GM18909 (cell line): ENCODE measurements at regions not wholly inside any gene's neighbourhood (a gene's known extent, or its start where the extent isn't known, plus 50 kb on each side); places are given as distances from the start of the nearest gene placed in this dataset.
"Not testable (repeated sequence)": the region's sequence is repeated elsewhere in the genome, so short reads cannot be mapped to it uniquely, and the experiment has no call there.

Source experiments
- ATAC-seq: cut with Tn5 transposase; IDR thresholded peaks from one replicate; pipeline ENCODE4 v1.9.1; 2021; ENCODE audit warnings: mild to moderate bottlenecking; ENCODE audit not compliant: unreplicated experiment, poor library complexity

DNA sequence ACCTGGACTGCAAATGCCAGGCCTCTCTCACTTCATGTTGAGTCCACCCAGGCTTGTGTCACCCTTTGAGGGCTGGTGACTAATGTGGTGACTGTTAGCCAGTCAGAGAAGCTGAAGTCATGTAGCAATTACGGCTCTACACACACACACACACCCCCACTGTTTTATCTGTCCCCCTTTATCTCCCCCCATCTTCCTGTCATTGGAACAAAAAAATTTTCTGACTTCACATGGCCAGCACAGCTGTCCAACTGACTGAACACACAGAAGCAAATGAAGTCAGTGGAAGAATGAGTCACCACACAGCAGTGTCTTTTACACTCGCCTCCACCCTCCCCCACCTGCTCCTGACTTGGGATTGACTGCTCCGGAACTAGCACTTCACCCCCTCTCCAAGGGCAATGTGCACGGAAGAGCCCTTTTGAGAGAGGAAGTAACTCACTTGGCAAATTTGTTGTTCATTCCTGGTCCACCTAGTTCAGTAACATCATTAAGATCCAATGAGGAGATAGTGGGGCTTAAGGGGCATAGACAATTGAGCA is 198.0 kb downstream of the RNF144B start:
- ATAC-seq, result no peak

DNA sequence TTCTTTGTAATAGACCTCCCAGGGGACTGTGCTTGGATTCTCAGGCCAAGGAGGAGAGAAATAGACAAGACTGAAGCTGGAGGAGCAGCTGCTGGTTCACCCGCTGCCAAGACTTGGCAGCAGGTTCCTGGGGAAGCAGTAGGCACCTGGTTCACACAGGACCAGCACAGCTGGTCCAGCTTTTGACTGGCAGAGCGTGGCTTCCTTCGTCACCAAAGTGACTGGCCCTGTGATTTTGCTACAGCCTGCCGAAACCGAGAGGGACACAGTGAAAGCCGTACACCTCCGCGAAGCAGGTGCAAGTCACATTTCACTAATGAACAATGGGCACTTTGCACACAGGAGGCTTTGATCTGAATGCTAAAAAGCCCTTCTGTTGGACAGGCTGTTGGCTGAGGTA is 199.0 kb downstream of the RNF144B start:
- ATAC-seq, result no peak

DNA sequence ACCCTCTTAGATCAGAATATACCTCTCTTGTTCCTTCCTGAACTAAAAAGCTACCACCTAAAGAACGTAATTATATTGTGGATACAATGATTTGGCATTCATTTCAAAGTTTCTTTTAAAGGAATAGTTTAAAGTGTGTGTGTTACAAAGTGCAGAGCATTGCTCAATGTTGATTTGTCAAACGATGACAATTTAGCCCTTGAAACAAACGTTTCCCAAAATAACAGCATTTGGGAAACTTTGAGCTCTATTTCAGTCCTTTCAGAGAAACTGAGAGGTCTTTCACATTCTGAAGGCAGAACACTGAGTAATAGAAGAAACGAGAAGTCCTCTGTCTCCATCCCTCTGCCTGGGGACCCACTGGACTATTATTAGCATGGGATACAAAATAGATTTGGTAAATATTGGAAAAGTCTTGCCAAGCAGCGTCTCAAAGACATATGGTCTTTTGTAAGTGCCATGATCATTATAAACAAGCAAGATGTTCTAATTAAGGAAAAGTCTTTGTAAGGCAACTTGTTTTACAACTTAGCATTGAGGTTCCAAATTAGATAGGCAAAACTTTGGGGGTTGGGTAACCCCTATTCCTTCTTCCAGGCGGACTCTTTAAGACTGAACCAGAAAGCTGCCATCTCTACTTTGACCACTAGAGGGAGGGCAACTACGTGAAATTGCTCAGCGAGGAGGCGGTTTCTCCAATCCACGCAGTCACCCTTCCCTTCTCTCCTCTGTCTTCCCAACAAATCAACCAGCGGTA is 208.8 kb downstream of the RNF144B start:
- peak; percentile 85 for ATAC-seq

DNA sequence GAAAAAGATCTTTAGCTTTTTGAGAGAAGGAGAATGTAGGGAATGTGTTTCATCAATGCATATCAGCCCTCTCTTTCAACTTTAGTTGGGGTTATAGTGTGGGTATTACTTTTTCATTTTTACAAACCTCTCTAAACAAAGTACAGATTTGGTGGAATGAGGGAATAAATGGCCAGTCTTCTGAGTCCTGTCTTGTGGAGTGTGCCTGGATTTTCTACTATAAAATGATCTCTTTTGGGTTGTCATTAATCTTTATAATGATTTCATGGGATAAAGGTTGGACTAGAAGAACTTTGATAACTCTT is 209.3 kb downstream of the RNF144B start:
- ATAC-seq, result no peak

DNA sequence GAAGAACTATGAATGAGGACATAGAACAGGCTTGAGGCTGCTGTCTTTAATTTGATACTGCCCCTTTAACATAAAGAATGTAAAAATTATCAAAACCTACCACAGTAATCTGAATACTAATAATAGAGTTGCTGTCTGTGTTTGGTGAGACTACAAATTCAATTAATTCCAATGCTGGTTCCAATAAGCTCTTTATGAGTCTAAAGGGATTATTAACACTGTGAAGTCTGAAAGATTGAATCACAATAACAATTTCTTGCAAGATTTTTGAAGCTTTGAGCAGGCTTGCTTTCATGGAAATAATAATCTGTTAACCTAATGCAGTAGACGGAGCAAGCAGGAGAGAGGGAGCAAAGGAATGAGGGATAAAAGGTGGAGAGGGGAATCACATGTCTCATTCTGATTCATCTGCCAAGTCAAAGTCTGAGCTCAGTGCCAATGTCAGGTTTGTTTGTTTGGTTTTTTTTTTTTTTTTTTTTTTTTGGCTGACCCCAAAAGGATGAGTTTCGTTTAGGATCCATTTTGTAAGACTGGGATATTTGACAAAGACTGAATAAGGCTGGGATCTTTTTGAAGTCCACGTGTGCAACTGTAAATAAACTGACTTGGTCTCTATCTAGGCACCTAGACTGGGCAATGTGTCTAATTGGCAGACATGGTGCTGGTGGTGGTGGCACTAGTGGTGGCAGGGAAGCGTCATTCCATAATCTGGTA is 211.6 kb downstream of the RNF144B start:
- ATAC-seq, result no peak

DNA sequence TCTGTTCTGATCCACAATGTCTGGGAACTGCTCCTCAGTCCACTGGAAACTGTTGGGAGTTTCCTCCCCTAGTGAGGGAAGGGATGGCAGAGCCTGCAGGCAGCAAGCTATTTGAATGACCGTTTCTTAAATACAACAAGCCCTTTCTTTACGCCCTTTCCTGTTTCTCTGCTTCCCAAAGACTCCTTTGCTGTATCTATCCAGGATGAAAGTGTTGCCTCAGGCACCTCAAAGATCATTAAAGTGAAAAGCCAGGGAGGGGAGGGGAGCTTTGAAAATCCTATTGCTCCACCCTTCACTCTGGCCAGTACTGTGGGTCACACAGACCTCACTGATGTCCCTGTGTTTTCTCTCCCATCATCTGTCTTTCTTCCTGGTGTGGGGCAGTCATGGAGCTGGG is 213.1 kb downstream of the RNF144B start:
- no peak for ATAC-seq

DNA sequence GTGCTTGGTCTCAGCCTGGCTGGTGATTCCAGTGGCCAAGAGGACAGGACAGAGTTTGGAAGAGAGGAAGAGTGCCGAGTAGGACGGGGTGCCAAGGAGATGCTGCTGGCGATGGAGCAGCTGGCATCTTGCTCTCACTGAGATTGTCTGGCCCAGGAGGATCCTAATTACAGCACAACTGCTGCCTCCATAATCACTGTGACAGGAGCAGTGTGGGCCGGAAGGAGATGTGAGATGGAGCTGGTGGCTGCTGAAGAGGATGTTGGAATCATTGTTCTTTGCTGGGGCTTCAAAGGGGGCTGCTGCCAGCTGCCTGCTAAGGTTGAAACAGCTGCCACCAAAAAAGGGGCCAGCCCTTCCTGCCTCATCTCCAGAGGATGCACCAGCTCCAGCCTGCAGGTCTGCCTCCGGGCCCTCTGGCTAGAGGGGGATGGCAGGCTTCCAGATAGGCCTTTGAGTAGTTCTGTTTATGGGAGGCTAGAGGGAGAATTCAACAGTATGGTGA is 214.4 kb downstream of the RNF144B start:
- ATAC-seq, result no peak

DNA sequence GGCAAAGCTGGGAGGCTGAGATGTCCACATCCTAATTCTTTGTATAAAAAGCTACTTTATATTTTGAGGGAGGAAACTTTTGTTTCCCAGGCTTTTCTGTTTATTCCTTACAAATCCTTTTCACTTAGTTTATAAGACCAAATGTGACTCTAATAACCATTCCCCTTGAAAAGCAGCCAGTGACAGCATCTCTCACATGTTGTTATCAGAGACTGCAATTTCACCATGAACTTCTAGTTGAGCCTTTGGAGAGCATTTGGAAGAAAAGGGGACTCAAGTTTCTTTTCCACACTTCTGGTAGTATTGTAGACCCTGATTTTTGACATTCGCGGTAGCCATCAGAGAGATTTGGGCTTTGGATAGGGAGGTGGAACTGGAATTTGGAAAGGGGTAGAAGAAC is 215.8 kb downstream of the RNF144B start:
- ATAC-seq, result no peak

DNA sequence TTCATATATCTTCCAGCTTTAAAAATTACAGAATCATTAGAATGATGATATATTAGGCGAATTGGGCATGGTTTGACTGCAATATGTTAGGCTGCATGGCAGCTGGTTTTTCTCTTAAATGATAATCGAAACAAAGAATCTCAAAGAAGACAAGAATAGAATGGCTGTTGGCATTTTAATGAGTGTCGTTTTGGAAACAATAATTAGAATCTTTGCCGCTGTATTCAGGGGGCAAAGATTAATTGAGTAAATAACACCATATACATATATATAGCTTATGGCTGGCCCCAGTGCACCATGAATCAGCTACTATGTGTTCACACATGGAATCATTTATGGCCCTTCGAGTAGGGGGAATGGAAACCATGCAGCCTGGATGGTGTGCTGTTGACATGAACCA is 216.2 kb downstream of the RNF144B start:
- ATAC-seq, result no peak

DNA sequence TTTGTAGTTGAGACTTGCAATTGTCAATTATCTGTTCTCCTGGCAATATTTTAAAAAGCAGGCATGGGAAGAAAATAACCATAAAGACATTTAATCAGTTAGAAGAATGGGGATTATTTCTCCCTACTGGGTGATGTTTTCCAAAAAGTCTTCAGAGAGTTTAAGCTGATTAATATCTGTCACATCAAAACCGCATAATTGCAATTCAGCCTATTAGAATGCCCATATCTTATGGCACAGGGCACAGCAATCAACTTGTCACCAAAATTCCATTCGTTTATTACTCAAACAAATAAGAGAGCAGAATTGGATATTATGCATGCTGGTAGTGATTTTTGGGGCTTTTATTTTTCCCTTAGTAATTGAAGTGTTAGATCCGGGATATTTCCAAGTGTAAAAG is 218.7 kb downstream of the RNF144B start:
- no peak for ATAC-seq

DNA sequence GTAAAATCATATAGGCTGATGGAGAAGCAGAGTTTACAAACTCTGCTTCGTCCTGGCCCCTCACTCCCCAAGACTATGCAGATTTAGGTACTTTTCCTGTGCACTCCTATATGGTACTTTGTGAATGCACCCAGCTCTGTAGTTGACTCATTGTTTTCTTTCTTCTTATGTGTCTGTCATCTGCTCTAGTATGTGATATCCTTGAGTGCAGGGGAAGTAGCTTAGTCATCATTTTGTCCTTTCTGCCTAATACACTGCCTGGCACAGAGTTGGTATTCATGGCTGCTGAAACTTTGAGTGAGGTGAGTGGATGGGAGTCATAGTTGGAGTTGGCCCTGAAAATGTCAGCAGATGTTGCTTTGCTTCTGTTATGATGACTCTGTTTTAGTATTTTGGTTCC is 222.6 kb downstream of the RNF144B start:
- ATAC-seq, result no peak

DNA sequence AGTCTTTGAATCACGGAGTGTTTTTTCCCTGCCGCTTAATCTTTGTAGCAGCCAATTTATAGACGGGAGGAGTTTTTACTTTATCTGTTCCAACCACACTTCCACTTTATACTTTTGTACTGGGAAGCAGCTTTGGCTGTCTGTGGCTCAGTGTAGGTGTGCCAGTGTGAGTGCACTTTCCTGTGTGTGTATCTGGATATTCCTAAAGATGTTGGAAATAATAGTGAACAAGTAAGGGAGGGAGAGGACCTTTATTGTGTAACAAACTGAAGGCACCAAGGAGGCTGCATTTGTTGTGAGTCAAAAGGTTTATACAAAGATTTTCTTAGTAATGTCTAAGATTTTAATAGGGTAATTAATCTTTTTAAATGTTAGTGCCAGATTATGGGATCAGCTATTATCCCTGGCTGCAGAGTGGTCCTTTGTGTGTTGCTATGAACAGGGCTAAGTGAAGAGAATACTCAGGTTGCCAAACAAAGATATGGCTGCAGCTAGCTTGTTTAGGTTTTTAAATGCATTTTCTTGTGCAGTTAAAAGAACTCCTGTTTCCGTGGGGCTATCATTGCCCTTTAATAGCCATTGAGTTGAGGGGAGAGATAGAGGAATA is 226.3 kb downstream of the RNF144B start:
- no peak for ATAC-seq

DNA sequence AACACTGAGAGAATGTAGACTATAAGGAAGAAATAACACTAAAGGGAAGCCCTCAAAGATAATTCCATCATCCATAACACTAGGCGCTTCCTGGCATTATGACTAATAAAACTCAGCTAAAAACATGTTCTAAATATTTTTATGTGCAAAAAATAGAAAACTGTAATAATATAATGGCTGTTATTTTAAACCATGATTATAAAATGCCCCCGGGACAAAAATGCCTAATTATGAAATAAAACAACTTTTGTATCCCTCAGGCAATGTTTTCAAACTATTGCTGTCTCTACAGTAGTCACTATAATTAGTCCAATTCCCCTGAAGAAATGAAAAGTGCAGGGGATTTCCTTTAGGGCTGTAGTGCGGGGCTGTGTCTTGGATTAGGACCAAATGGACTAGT is 242.4 kb downstream of the RNF144B start:
- ATAC-seq, result no peak

DNA sequence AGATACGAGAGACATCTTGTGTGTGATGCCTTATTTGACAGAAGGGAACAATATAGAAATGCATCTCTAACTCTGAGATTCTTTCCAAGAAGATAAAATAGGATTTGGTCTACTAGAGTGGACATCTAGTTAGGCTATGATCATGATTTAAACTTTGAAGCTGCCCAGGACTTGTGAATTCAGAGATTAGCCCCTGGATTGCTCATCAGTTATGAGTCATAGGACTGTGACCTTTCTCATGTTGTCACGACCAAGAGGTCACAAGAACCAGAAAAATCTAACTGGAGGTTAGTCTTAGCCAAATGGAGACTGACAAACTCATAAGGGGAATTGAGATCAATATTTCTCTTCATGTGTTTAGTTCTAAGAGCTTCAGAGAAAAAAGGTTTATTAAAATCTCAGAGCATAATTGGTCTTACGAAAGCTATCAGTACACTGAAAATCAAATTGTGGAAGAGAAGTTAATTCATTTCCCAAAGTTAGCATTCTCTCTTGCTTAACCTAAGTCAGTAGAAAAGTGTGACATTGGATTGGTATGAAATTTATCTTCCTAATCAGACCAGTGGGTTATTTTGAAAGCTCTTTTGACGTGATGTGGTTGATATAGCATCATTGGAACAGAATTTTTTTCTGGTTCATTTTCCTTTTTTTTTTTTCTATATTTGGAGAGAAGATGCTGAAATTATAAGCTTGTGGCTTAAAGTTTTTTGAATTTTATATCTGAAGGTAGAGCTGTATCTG is 245.7 kb downstream of the RNF144B start:
- ATAC-seq, result no peak

DNA sequence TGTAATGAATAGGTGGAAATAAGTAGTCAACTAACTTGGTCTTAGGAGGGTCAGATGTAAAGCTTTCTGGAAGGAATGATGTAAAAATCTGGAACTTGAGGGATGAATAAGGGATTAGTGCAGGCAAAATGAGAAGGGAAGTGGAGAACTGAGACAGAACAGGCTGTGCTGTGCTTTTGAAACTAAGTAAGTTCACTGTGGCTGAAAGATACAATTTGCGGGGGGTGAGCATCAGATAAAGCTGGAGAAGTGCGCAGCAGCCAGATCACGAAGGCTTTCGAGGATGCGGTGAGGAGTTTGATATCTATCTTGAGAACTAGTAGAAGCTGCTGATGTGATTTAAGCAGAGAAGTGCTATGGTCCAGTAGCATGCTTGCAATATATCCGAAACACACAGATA is 247.8 kb downstream of the RNF144B start:
- ATAC-seq, result no peak

DNA sequence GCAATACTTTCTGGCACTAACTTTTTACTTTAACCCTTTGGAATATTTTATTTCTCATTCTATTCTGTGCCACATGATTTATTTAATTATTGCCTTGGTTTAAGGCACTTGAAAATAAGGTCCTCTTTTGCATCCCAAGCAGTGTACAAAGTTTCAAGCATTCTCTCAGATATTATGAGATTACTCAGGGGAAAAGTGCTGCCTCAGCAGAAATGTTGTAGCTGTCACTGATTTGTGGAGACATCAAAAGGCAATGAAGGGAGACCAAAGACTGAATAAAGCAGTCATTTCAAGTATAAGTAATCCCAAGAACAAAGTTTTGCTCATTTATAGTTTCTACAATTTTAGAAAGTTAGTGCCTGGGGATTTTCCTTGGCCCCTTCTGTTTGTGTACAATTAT is 253.0 kb downstream of the RNF144B start:
- ATAC-seq, result no peak

DNA sequence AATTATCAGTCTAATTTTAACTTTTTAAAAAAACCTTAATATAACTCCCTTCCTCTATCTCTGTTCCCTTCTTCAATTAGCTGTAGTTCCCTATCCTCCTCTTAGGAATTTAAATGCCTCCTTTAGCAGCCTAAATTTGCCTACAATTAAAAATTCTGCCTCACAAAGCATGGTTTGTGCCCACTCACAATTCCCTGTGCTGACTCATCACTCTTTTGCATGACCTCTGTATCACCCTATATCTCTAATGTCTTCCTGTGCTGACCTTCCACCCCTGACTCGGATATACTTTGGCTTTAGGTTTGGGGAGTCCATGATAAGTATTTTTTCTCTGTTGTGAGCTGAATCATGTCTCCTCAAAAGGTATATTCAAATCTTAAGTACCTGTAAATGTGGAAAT is 253.6 kb downstream of the RNF144B start:
- ATAC-seq, result no peak

DNA sequence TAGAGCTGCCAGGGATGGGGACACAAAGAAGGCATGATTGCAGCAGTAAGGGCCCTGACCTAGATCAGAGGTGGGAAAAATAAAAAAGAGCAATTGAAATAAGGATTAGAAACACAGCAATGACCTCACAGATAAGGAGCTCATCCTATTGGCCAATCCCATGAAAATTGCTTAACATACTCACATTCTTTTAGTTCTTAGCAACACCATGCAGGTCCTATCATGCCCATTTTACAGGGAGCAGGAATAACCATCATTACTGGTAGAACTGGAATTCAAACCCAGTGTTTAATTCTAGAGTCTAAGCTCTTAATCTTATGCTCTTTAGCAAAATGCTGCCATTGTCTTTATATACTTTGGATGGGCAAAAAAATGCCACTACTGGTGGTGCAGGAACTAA is 267.7 kb downstream of the RNF144B start:
- no peak for ATAC-seq

DNA sequence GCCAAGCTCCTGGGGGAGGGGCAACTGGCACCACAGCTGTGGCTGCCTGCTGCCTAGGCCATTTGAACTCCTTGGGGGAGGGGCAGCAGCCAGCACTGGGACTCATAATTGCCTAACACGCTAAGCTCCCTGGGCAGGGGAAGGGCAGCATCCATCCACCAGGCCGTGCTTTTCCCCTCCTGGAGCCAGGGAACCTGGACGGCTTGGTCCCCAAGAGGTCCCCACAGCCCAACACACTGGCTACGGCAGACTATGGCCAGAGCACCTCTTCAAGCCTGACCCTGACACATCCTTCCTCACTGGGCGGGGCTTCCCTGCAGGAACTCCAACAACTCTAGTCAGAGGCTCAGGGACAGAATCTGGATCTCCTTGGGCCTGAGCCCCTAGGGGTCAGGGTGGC is 269.4 kb downstream of the RNF144B start:
- ATAC-seq, result no peak

DNA sequence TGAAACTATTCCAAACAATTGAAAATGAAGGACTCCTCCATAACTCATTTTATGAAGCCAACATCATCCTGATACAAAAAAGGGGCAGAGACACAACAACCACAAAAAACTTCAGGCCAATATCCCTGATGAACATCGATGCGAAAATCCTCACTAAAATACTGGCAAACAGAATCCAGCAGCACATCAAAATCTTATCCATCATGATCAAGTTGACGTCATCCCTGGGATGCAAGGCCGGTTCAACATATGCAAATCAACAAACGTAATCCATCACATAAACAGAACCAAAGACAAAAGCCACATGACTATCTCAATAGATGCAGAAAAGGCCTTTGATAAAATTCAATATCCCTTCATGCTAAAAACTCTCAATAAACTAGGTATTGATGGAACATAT is 272.8 kb downstream of the RNF144B start:
- not testable (repeated sequence) for ATAC-seq

DNA sequence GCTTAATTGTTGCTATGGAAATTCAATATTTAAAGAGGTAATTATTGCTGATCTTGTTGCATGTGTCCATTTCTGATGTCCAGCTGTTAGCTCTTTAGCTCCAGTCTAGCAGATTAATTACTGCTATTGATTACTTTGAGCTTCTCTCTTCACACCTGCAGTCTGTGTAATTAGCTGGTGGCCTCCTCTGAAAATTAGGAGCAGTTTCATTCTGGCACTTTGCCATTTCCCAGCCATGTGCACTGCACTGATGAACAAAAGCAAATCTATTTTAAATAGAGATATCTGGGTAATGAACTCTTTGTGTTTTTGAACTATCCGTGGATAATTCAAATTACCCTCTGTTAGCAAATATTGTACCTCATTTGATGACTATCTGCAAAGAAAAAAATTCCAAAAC is 275.9 kb downstream of the RNF144B start:
- ATAC-seq, result no peak
